ENCODE measurements at regions not wholly inside any gene's neighbourhood (a gene's known extent, or its start where the extent isn't known, plus 50 kb on each side); places are given as distances from the start of the nearest gene placed in this dataset.
A peak's percentile ranks its signal among the peaks of the same experiment; 100 is the strongest.

DNA sequence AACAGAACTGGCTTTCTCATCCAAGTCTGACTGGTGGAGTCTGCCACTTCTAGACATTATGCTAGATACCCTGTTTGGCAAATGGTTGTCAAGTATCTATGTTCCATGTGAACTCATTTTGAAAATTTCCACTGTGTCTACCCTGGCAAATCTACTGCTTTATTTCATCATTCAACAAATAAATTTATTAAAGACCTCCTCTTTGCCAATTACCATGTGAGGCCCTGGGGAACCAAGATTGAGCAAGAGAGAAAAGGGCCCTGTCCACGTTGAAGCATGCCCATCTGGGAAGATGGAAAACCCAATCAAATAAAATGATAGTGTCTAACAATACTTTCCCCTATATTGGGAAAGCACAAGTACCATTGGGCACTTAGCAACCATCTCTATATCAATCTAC is 582.4 kb downstream of the IRS1 start:
- Histone ChIP-seq H3K9me2 (ENCODE audit: low read depth, low read length) (no peaks in the 10 kb centered on the region), H3K36me3 (ENCODE audit: insufficient read depth, low read length) (no peaks in the 10 kb centered on the region), H3K27ac (ENCODE audit: low read depth, low read length, poor library complexity, severe bottlenecking) (no peak overlapping the region), H3F3A (ENCODE audit: insufficient read depth, low read length) (no peaks in the 10 kb centered on the region), H4K20me1 (ENCODE audit: insufficient read depth, low read length) (no peaks in the 10 kb centered on the region), H3K9ac (ENCODE audit: low read length) (no peak overlapping the region), H3K9me3 (ENCODE audit: low read length) (no peaks in the 10 kb centered on the region), H3K4me2 (ENCODE audit: low read length) (no peak overlapping the region), H3K79me2 (ENCODE audit: insufficient read depth, low read length) (no peaks in the 10 kb centered on the region), H2AFZ (ENCODE audit: low read length) (no peak overlapping the region), H3K4me3 (ENCODE audit: low read depth, low read length, poor library complexity, severe bottlenecking) (no peak overlapping the region), H3K27me3 (ENCODE audit: insufficient read depth, low read length) (no peaks in the 10 kb centered on the region), H3K4me1 (ENCODE audit: insufficient read depth, low read length, severe bottlenecking) (no peaks in the 10 kb centered on the region)
- no peak for TF ChIP-seq EZH2 (IDR thresholded peaks at IDR 0.05; ENCODE audit: borderline replicate concordance, low read length)
- TF ChIP-seq, protein P1, sequence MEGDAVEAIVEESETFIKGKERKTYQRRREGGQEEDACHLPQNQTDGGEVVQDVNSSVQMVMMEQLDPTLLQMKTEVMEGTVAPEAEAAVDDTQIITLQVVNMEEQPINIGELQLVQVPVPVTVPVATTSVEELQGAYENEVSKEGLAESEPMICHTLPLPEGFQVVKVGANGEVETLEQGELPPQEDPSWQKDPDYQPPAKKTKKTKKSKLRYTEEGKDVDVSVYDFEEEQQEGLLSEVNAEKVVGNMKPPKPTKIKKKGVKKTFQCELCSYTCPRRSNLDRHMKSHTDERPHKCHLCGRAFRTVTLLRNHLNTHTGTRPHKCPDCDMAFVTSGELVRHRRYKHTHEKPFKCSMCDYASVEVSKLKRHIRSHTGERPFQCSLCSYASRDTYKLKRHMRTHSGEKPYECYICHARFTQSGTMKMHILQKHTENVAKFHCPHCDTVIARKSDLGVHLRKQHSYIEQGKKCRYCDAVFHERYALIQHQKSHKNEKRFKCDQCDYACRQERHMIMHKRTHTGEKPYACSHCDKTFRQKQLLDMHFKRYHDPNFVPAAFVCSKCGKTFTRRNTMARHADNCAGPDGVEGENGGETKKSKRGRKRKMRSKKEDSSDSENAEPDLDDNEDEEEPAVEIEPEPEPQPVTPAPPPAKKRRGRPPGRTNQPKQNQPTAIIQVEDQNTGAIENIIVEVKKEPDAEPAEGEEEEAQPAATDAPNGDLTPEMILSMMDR (IDR thresholded peaks at IDR 0.05; ENCODE audit: low read length) = no peak

DNA sequence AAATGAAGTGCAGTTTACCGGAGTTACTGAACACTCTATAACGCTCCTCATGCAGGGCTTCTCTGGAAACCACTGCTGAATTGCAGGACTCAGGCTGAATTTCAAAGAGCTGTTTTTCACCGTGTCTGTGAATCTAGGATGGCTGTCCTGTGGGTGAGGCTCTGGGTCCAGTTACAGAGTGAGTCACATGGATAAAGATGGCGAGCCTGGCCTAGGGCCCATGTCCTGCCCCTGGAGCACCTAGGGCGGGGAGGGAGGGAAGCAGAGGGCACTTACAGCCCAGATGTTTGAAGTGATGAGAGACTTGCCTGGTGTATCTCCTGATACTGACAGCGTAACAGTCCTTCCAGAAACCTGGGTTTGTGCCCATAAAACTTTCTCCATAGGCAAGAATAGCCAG is 583.0 kb downstream of the IRS1 start:
- Histone ChIP-seq H3K9me3 (ENCODE audit: low read length) (no peaks in the 10 kb centered on the region), H3K4me2 (ENCODE audit: low read length) (no peak overlapping the region), H3K27me3 (ENCODE audit: insufficient read depth, low read length) (no peaks in the 10 kb centered on the region), H3K27ac (ENCODE audit: low read depth, low read length, poor library complexity, severe bottlenecking) (no peak overlapping the region), H3F3A (ENCODE audit: insufficient read depth, low read length) (no peaks in the 10 kb centered on the region), H3K4me3 (ENCODE audit: low read depth, low read length, poor library complexity, severe bottlenecking) (no peak overlapping the region), H3K4me1 (ENCODE audit: insufficient read depth, low read length, severe bottlenecking) (no peaks in the 10 kb centered on the region), H3K9me2 (ENCODE audit: low read depth, low read length) (no peaks in the 10 kb centered on the region), H3K36me3 (ENCODE audit: insufficient read depth, low read length) (no peaks in the 10 kb centered on the region), H4K20me1 (ENCODE audit: insufficient read depth, low read length) (no peaks in the 10 kb centered on the region), H3K9ac (ENCODE audit: low read length) (no peak overlapping the region), H2AFZ (ENCODE audit: low read length) (no peak overlapping the region), H3K79me2 (ENCODE audit: insufficient read depth, low read length) (no peaks in the 10 kb centered on the region)
- TF ChIP-seq, protein P1 (IDR thresholded peaks at IDR 0.05; ENCODE audit: low read length) = no peak
- no peak for TF ChIP-seq EZH2 (IDR thresholded peaks at IDR 0.05; ENCODE audit: borderline replicate concordance, low read length)

DNA sequence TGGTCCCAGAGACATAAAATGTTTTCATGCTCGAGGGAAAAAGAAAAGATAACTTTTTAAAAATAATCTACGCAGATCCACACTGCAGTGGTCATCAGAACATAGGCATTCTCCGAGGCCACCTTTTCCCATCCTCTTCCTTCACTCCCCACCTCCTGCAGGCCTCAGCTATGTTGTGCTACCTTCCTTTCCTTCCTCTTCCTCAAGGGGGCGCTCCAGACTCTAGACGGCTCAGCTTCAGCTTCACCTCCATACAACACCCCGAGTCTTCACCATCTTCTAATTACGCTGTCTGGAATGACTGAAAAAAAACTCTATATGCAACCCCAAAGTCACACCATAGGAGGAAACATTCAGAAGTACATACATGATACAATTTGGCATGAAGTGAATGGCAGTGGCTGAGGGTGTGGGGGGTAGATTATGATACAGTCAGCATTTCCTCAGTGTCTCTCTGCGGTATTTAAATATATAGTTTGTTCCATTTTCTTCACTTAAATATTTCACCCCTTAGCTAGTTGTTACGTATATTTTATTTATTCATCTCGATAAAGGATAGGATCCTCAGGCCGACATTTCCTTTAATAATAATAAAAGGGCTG is 583.6 kb downstream of the IRS1 start:
- Histone ChIP-seq H3K36me3 (ENCODE audit: insufficient read depth, low read length) (no peaks in the 10 kb centered on the region), H2AFZ (ENCODE audit: low read length) (no peak overlapping the region), H3K27me3 (ENCODE audit: insufficient read depth, low read length) (no peaks in the 10 kb centered on the region), H4K20me1 (ENCODE audit: insufficient read depth, low read length) (no peaks in the 10 kb centered on the region), H3K4me1 (ENCODE audit: insufficient read depth, low read length, severe bottlenecking) (no peaks in the 10 kb centered on the region), H3K9me2 (ENCODE audit: low read depth, low read length) (no peaks in the 10 kb centered on the region), H3K4me2 (ENCODE audit: low read length) (no peak overlapping the region), H3K9me3 (ENCODE audit: low read length) (no peaks in the 10 kb centered on the region), H3K79me2 (ENCODE audit: insufficient read depth, low read length) (no peaks in the 10 kb centered on the region), H3K27ac (ENCODE audit: low read depth, low read length, poor library complexity, severe bottlenecking) (no peak overlapping the region), H3K4me3 (ENCODE audit: low read depth, low read length, poor library complexity, severe bottlenecking) (no peak overlapping the region), H3F3A (ENCODE audit: insufficient read depth, low read length) (no peaks in the 10 kb centered on the region), H3K9ac (ENCODE audit: low read length) (no peak overlapping the region)
- no peak for TF ChIP-seq EZH2 (IDR thresholded peaks at IDR 0.05; ENCODE audit: borderline replicate concordance, low read length)
- TF ChIP-seq, protein P1 (IDR thresholded peaks at IDR 0.05; ENCODE audit: low read length) = peak; percentile 84

All from OCI-LY1 (cell line).